Activated CD4-positive, alpha-beta memory T cell treated with anti-CD3 and anti-CD28 coated beads, Interleukin-2, amount 10 ng/mL, durations not matched to agents 7 days and 5 days (primary cell): ENCODE measurements at regions not wholly inside any gene's neighbourhood (a gene's known extent, or its start where the extent isn't known, plus 50 kb on each side); places are given as distances from the start of the nearest gene placed in this dataset.

Experiments used
- CTCF ChIA-PET: fragments of 350-600 bp; sonication (Branson Sonifier 250); formaldehyde crosslinking; loops from one replicate; lab custom pipeline; 2021; ENCODE audit warnings: antibody characterized with exemption, inconsistent platforms; lab: Charles Lee
- POLR2A ChIA-PET: fragments of 350-600 bp; sonication (Branson Sonifier 250); formaldehyde crosslinking; loops from one replicate; lab custom pipeline; 2021; ENCODE audit warnings: antibody characterized with exemption; lab: Charles Lee
- DNase-seq: peaks from one replicate; pipeline ENCODE4 v3.0.0-alpha.2; 2020
- H3K27ac Mint-ChIP-seq: one replicate; pipeline ENCODE4 v1.8.0; 2021; ENCODE audit warnings: mild to moderate bottlenecking, mixed read lengths
- H3K27me3 Mint-ChIP-seq: one replicate; pipeline ENCODE4 v1.8.0; 2021; ENCODE audit warnings: mixed read lengths
- H3K36me3 Mint-ChIP-seq: one replicate; pipeline ENCODE4 v1.8.0; 2021; ENCODE audit warnings: low read depth, mixed read lengths
- H3K4me1 Mint-ChIP-seq: one replicate; pipeline ENCODE4 v1.8.0; 2021; ENCODE audit warnings: mixed read lengths
- H3K4me3 Mint-ChIP-seq: one replicate; pipeline ENCODE4 v1.8.0; 2021; ENCODE audit warnings: mild to moderate bottlenecking, mixed read lengths
- H3K9me3 Mint-ChIP-seq: one replicate; pipeline ENCODE4 v1.8.0; 2021; ENCODE audit warnings: mixed read lengths

- H3K36me3 Mint-ChIP-seq, result no peaks in the 10 kb centered on the region
- no peak for DNase-seq
- no peak overlapping the region for H3K4me3 Mint-ChIP-seq
- H3K27me3 Mint-ChIP-seq, result peaks cover 5% of the 10 kb centered on the region
- ChIA-PET POLR2A (no interaction called here), CTCF (no interaction called here)
- peaks cover 15% of the 10 kb centered on the region for H3K9me3 Mint-ChIP-seq
- H3K27ac Mint-ChIP-seq, result no peak overlapping the region
- peaks cover 4% of the 10 kb centered on the region for H3K4me1 Mint-ChIP-seq
Measured at GRCh38 chr11:27287205-27287604, 75.8 kb downstream of the CCDC34 start.

- no peak for DNase-seq
- peaks cover 5% of the 10 kb centered on the region for H3K27me3 Mint-ChIP-seq
- peaks cover 11% of the 10 kb centered on the region for H3K4me1 Mint-ChIP-seq
- ChIA-PET CTCF (no interaction called here), POLR2A (no interaction called here)
- H3K9me3 Mint-ChIP-seq, result peaks cover 3% of the 10 kb centered on the region
- H3K36me3 Mint-ChIP-seq, result no peaks in the 10 kb centered on the region
- no peak overlapping the region for H3K27ac Mint-ChIP-seq
- no peak overlapping the region for H3K4me3 Mint-ChIP-seq
Measured at GRCh38 chr11:27285761-27286160, 77.3 kb downstream of the CCDC34 start.

- ChIA-PET CTCF (no interaction called here), POLR2A (no interaction called here)
- peaks cover 8% of the 10 kb centered on the region for H3K27me3 Mint-ChIP-seq
- H3K4me1 Mint-ChIP-seq, result peaks cover 11% of the 10 kb centered on the region
- no peaks in the 10 kb centered on the region for H3K36me3 Mint-ChIP-seq
- no peak for DNase-seq
- H3K4me3 Mint-ChIP-seq, result no peak overlapping the region
- no peak overlapping the region for H3K27ac Mint-ChIP-seq
- no peaks in the 10 kb centered on the region for H3K9me3 Mint-ChIP-seq
Measured at GRCh38 chr11:27282806-27283205, 80.2 kb downstream of the CCDC34 start.

- POLR2A ChIA-PET, result no interaction called here
Measured at GRCh38 chr11:27281740-27282590, 81.0 kb downstream of the CCDC34 start.

GRCh38 chr11:27281276-27281675 is 81.7 kb downstream of the CCDC34 start:
- Mint-ChIP-seq H3K27ac (no peak overlapping the region), H3K27me3 (peaks cover 11% of the 10 kb centered on the region), H3K9me3 (no peaks in the 10 kb centered on the region), H3K4me1 (peaks cover 11% of the 10 kb centered on the region), H3K36me3 (no peaks in the 10 kb centered on the region), H3K4me3 (no peak overlapping the region)
- ChIA-PET POLR2A (no interaction called here), CTCF (no interaction called here)
- no peak for DNase-seq

More at GRCh38 chr11:27281740-27282590, 81.0 kb downstream of the CCDC34 start:
- no peak for DNase-seq
- peaks cover 11% of the 10 kb centered on the region for H3K27me3 Mint-ChIP-seq
- no peaks in the 10 kb centered on the region for H3K36me3 Mint-ChIP-seq
- H3K27ac Mint-ChIP-seq, result no peak overlapping the region
- CTCF ChIA-PET, result interaction anchor here (0.9 kb wide), 1 partner anchor 15 kb away, joined by 4 read pairs; no protein-coding TSS in a partner anchor
- H3K4me3 Mint-ChIP-seq, result no peak overlapping the region
- no peaks in the 10 kb centered on the region for H3K9me3 Mint-ChIP-seq
- peaks cover 11% of the 10 kb centered on the region for H3K4me1 Mint-ChIP-seq

GRCh38 chr11:27280140-27280539 is 82.9 kb downstream of the CCDC34 start:
- CTCF ChIA-PET, result interaction anchor here (0.7 kb wide), 1 partner anchor 24 kb away, joined by 3 read pairs; no protein-coding TSS in a partner anchor
- H3K27ac Mint-ChIP-seq, result no peak overlapping the region
- POLR2A ChIA-PET, result no interaction called here
- H3K4me1 Mint-ChIP-seq, result peaks cover 11% of the 10 kb centered on the region
- DNase-seq, result no peak
- no peaks in the 10 kb centered on the region for H3K9me3 Mint-ChIP-seq
- no peaks in the 10 kb centered on the region for H3K36me3 Mint-ChIP-seq
- H3K4me3 Mint-ChIP-seq, result no peak overlapping the region
- H3K27me3 Mint-ChIP-seq, result peaks cover 16% of the 10 kb centered on the region

GRCh38 chr11:27279460-27279859 is 83.6 kb downstream of the CCDC34 start:
- ChIA-PET POLR2A (no interaction called here), CTCF (no interaction called here)
- Mint-ChIP-seq H3K4me1 (peaks cover 11% of the 10 kb centered on the region), H3K36me3 (no peaks in the 10 kb centered on the region), H3K4me3 (no peak overlapping the region), H3K9me3 (no peaks in the 10 kb centered on the region), H3K27me3 (peaks cover 18% of the 10 kb centered on the region), H3K27ac (no peak overlapping the region)
- no peak for DNase-seq

- no peak for DNase-seq
- Mint-ChIP-seq H3K27me3 (peaks cover 16% of the 10 kb centered on the region), H3K4me1 (peaks cover 10% of the 10 kb centered on the region), H3K4me3 (no peak overlapping the region), H3K27ac (no peak overlapping the region), H3K9me3 (no peaks in the 10 kb centered on the region), H3K36me3 (no peaks in the 10 kb centered on the region)
- ChIA-PET POLR2A (no interaction called here), CTCF (no interaction called here)
Measured at GRCh38 chr11:27277843-27278242, 85.2 kb downstream of the CCDC34 start.

GRCh38 chr11:27276141-27276540 is 86.9 kb downstream of the CCDC34 start:
- CTCF ChIA-PET, result no interaction called here
- H3K9me3 Mint-ChIP-seq, result no peaks in the 10 kb centered on the region
- no peaks in the 10 kb centered on the region for H3K36me3 Mint-ChIP-seq

GRCh38 chr11:27274854-27275395 is 88.1 kb downstream of the CCDC34 start:
- no peaks in the 10 kb centered on the region for H3K9me3 Mint-ChIP-seq
- CTCF ChIA-PET, result no interaction called here
- H3K4me1 Mint-ChIP-seq, result no peaks in the 10 kb centered on the region
- peaks cover 17% of the 10 kb centered on the region for H3K27me3 Mint-ChIP-seq
- POLR2A ChIA-PET, result no interaction called here
- H3K36me3 Mint-ChIP-seq, result no peaks in the 10 kb centered on the region
- DNase-seq, result no peak
- H3K4me3 Mint-ChIP-seq, result no peak overlapping the region
- H3K27ac Mint-ChIP-seq, result no peak overlapping the region

More at GRCh38 chr11:27276141-27276540, 86.9 kb downstream of the CCDC34 start:
- no peaks in the 10 kb centered on the region for H3K4me1 Mint-ChIP-seq
- DNase-seq, result no peak
- H3K4me3 Mint-ChIP-seq, result no peak overlapping the region
- POLR2A ChIA-PET, result no interaction called here
- peaks cover 19% of the 10 kb centered on the region for H3K27me3 Mint-ChIP-seq
- no peak overlapping the region for H3K27ac Mint-ChIP-seq

GRCh38 chr11:27266125-27266524 is 96.9 kb downstream of the CCDC34 start:
- POLR2A ChIA-PET, result no interaction called here
- Mint-ChIP-seq H3K4me1 (no peaks in the 10 kb centered on the region), H3K36me3 (no peaks in the 10 kb centered on the region), H3K4me3 (no peak overlapping the region), H3K9me3 (no peaks in the 10 kb centered on the region), H3K27me3 (peaks cover 7% of the 10 kb centered on the region), H3K27ac (no peak overlapping the region)
- CTCF ChIA-PET, result no interaction called here
- no peak for DNase-seq

GRCh38 chr11:27263986-27264385 is 99.0 kb downstream of the CCDC34 start:
- CTCF ChIA-PET, result no interaction called here
- H3K27ac Mint-ChIP-seq, result no peak overlapping the region
- no peaks in the 10 kb centered on the region for H3K4me1 Mint-ChIP-seq
- H3K4me3 Mint-ChIP-seq, result no peak overlapping the region
- POLR2A ChIA-PET, result no interaction called here
- no peak for DNase-seq
- peaks cover 4% of the 10 kb centered on the region for H3K27me3 Mint-ChIP-seq
- no peaks in the 10 kb centered on the region for H3K9me3 Mint-ChIP-seq
- H3K36me3 Mint-ChIP-seq, result no peaks in the 10 kb centered on the region

GRCh38 chr11:27263046-27263445 is 100.0 kb downstream of the CCDC34 start:
- no peaks in the 10 kb centered on the region for H3K9me3 Mint-ChIP-seq
- H3K27ac Mint-ChIP-seq, result no peak overlapping the region
- peaks cover 3% of the 10 kb centered on the region for H3K27me3 Mint-ChIP-seq
- no peak for DNase-seq
- H3K4me1 Mint-ChIP-seq, result no peaks in the 10 kb centered on the region
- H3K36me3 Mint-ChIP-seq, result no peaks in the 10 kb centered on the region
- CTCF ChIA-PET, result no interaction called here
- H3K4me3 Mint-ChIP-seq, result no peak overlapping the region
- POLR2A ChIA-PET, result no interaction called here

GRCh38 chr11:27255447-27255828 is 107.6 kb downstream of the CCDC34 start:
- H3K9me3 Mint-ChIP-seq, result no peaks in the 10 kb centered on the region
- peaks cover 4% of the 10 kb centered on the region for H3K27me3 Mint-ChIP-seq
- CTCF ChIA-PET, result no interaction called here
- no peak overlapping the region for H3K4me3 Mint-ChIP-seq
- POLR2A ChIA-PET, result no interaction called here
- no peaks in the 10 kb centered on the region for H3K36me3 Mint-ChIP-seq
- H3K27ac Mint-ChIP-seq, result no peak overlapping the region
- no peak for DNase-seq
- H3K4me1 Mint-ChIP-seq, result no peaks in the 10 kb centered on the region
